NCI-H128 (cell line): ENCODE measurements at regions not wholly inside any gene's neighbourhood (a gene's known extent, or its start where the extent isn't known, plus 50 kb on each side); places are given as distances from the start of the nearest gene placed in this dataset.

Experiments
- DNase-seq: peaks from one replicate; lab custom pipeline; 2025; ENCODE audit not compliant: unreplicated experiment; lab: John Stamatoyannopoulos, UW

DNA sequence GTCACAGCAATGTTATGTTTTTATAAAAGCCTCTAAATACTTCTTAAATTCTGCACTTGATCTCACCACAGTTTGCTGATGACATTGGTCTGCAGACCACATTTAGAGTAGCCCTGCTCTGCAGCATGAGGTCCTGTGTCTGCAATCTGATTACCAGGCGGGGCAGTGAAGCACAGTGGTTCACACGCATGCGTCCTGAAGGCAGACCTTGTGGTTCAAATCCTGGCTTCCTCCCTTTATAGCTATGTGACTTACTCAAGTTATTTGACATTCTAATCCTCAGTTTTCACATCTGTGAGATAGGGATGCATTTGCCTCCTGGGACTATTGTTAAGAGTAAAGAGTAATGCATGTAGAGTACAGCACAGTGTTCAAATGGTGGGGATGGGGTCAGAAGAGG is 50.3 kb downstream of the BMAL2 start:
- no peak for DNase-seq

DNA sequence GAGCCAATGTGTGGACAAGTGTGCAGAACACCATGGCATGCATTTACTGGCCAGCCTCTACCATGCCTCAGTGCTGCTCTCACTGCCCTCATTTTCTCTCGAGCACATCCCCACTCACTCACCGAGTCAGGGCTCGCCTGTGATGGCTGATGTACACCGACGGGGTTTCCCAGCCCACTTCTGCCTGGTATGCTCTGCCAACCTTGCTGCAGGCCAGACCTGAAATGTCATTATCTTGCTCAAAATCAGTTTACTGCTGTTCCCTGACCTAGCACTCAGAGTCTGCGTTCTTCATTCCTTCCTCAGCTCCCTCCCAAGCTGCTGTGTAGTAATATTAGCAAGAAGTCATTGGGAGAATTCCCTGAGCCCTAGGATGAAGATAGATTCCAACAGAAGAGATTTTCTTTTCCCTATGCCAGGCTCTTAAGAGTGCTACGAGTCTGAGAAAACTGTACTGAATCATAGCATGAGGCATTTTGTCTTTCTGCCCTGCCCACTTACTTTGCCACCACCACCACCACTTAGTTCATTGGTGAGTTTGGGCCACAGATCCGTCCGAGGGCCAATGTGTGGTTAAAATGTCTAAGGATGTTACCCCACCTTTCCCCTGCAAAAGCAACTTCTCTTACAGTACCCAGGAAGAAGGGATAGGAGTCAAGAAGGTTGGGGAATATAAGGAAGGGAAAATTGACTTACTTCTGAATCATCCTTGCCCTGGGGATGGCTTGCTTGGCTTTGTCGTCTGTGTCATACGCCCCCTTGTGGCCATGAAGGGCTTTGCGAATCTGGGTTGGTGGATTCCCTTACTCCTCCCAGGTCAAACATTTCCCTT is 51.0 kb downstream of the BMAL2 start:
- DNase-seq, result peak; percentile 19

DNA sequence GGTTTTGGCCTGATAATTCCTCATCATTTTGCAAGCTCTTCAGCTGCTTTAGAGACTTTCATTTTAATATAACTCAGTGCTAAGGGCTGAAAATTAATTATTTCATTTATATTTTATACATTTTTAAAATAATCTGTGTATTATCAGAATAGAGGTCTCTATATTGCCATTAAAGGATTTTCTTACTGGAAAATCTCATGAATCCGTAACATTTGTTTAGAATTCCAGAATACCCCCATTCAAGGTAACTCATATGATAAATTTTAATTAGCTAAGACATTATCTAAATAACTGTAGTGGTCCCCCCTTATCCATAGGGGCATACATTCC is 51.6 kb downstream of the BMAL2 start:
- no peak for DNase-seq

DNA sequence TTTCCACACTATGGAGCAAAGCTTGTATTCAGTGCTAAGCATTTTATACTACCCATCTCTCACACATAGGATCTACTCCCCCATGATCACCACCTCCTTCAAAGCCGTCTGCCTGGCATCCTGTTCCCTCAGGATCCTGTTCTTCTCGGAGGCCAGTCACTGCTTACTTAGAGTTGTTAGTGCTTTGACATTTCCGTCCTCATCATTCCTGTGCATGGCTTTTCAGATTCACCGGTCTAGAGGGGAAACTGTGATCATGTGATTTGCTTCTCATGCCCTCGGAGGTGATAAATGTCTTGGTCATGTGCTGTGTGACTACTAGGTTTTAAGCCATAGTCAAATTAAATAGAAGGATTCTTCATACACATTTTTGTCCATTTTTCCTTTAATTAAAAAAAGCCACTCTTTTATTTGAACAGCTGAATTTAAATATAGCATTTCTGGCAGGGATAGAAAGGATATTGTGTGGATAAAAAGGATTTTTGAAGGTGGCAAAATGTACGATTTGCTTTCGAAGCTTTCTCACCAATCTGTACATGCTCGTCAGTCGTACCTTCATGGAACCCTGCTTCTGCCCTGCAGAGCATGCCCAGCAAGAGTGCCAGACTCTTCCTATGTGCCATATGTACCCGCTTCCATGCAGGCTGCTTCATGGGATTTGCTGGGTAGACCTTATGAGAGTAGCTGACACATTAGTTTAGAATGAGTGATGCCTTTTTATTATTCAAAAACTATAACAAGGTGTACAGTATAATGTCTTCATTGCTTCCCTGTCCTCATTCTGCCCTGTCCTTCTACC is 53.3 kb downstream of the BMAL2 start:
- no peak for DNase-seq

DNA sequence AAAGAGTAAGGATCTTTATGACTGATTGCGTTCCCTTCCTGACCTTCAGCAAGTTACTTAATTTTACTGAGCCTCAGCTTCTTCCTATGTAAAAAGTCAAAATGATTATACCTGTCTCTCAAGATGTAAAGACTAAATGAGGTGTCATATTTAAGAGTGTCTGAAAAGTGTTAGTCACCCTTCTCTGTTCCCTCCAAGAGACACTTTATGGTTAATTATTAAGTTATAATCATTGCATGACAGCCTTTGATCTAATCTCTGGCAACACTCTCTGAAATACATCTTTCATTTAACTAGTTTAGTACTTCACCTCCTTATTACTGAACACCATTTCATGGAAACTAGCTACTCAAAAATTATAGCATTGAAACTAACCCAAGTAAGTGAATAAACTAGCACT is 54.8 kb downstream of the BMAL2 start:
- no peak for DNase-seq

DNA sequence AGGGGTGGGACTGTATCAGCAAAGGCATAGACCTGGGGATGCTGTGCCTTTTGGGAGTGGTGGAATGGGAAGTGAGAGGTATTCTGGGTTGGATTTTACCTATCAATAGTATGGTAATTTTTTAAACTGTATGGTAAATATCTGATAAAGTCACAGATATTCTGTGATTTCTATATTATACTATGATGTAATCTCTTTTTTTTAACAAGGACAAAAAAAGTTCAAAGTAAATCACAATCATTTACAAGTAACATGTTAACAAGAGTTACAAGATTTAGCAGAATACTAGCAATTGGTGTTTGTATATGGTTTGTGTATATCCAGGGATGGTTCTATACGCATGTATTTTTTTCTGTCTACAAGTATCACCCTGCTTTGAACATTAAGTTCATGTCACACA is 56.0 kb downstream of the BMAL2 start:
- no peak for DNase-seq

DNA sequence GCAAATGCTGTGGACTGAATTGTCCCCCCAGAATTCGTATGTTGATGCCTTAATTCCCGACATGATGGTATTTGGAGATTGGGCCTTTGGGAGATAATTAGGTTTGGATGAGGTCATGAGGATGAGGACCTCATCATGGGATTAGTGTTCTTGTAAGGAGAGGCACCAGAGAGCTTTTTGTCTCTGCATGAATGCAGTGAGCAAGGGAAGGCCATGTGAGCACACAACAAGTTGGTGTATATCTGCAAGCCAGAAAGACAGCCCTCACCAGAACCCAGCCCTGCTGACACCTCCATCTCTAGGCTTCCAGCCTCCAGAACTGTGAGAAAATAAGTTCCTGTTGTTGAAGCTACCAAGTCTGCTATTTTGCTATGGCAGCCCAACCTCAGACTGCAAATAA is 51.9 kb upstream of the SMCO2 start:
- DNase-seq, result no peak

DNA sequence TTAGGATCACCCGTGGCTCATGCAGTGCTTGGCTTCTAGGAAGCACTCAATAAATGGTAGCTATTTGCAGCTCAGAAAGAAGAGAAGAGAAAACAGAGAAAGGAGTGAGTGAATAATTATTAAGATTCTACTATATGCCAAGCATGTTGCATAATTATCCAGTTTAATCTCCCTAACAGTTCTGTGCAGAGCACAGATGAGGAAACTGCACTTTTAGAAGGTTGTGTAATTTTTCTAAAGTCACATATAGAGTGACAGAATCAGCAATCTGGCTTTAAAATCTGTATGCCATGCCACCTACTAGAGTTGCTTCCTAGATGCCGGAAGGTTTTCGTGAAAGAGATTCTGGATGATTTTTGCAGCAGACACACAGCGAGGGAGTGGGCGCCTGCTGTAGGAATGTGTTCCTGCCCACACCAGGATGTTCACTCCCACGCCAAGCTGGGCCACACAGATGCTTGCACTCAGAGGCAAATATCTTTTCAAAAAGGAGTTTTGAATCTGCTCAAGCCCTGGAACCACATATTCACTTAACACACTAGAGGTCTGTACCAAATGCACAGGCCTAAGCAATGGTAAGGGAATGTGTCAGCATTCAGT is 50.2 kb upstream of the SMCO2 start:
- no peak for DNase-seq
